ENCODE measurements at regions not wholly inside any gene's neighbourhood (a gene's known extent, or its start where the extent isn't known, plus 50 kb on each side); places are given as distances from the start of the nearest gene placed in this dataset.
A peak's percentile ranks its signal among the peaks of the same experiment; 100 is the strongest.

DNA sequence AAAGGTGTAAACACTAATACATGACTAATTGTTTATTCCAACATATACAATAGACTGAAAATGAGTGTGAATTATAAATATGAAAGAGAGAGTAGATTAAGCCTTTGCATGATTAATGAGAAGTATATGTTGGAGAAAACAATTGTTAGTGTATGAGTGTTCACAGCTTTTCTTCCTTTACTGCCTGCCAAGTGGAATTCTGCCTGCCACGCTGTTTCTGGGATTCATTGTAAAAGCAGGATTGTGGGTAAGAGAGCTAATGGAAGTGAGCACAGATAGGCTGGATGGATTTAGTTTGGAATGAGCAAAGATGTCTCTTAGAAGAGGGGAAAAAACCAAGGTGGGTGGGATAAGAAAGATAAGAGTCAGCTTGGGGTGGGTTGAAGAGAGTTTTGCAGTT is 129.6 kb upstream of the NMUR2 start:
- no peak overlapping the region for H3K4me3 ChIP-seq
- H3K9me3 ChIP-seq: no peaks in the 10 kb centered on the region
- intact Hi-C loops (cut with DNase I): loop anchor here in 1 of 2 donors (10.0 kb wide), 1 partner anchor 1430 kb away; no protein-coding TSS in a partner anchor
- H3K4me1 ChIP-seq: no peaks in the 10 kb centered on the region
- DNase-seq: no peak
- H3K27ac ChIP-seq: no peak overlapping the region
- ATAC-seq: peak in 1 of 4 donors; percentile 25
- WGBS (ENCODE audit: insufficient coverage, low coverage, low lambda C conversion rate, missing lambda C conversion rate): 63% methylated on average over 1 of the region's 1 CpG
- TF ChIP-seq POLR2A (IDR thresholded peaks at IDR 0.05): no peak
- TF ChIP-seq, protein P1, sequence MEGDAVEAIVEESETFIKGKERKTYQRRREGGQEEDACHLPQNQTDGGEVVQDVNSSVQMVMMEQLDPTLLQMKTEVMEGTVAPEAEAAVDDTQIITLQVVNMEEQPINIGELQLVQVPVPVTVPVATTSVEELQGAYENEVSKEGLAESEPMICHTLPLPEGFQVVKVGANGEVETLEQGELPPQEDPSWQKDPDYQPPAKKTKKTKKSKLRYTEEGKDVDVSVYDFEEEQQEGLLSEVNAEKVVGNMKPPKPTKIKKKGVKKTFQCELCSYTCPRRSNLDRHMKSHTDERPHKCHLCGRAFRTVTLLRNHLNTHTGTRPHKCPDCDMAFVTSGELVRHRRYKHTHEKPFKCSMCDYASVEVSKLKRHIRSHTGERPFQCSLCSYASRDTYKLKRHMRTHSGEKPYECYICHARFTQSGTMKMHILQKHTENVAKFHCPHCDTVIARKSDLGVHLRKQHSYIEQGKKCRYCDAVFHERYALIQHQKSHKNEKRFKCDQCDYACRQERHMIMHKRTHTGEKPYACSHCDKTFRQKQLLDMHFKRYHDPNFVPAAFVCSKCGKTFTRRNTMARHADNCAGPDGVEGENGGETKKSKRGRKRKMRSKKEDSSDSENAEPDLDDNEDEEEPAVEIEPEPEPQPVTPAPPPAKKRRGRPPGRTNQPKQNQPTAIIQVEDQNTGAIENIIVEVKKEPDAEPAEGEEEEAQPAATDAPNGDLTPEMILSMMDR (IDR thresholded peaks at IDR 0.05): no peak
- H3K36me3 ChIP-seq: no peaks in the 10 kb centered on the region
- no peaks in the 10 kb centered on the region for H3K27me3 ChIP-seq

DNA sequence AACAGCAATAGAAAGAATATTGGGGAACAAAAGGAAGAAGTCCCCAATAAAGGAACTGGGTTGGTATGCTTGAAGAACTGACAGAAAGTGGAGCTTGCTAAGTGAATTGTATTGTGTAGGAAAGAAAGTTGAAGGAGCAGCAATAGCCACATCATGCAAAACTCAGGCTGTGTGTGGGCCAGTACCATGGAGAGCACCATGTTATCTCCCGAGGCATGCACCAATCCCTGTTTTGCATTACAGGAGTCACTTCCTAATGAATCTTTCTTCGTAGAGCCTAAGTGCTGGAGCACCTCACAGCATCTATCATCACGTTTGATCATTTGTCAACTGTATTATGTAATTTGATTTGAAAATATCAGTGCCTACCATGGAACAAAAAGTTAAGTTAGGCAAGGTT is 137.7 kb upstream of the NMUR2 start:
- TF ChIP-seq, protein P1 (IDR thresholded peaks at IDR 0.05): no peak
- TF ChIP-seq POLR2A (IDR thresholded peaks at IDR 0.05): no peak
- 0% methylated on average over 3 of the region's 3 CpGs for WGBS (ENCODE audit: insufficient coverage, low coverage, low lambda C conversion rate, missing lambda C conversion rate)
- ATAC-seq: no peak

DNA sequence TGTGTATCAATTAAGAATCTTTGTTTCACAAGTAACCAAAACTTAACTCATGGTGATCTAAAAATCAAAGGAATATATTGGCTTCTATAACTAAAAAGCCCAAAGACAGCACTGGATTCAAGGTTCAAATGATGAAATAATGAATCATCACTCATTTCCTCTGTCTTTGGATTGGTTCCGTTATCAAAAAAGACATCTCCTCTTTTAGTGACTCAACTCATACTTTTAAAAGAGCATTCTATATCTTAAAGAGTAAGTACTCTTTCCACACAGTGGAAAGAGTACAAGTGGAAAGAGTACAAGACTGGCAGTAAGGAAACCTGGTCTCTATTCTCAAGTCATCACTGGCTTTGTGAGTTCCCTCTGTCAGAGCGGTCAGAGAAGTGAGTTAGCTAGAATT is 141.4 kb upstream of the NMUR2 start:
- H3K27me3 ChIP-seq: no peaks in the 10 kb centered on the region
- no peak overlapping the region for H3K4me3 ChIP-seq
- DNase-seq (no peak), ATAC-seq (no peak)
- TF ChIP-seq, protein P1 (IDR thresholded peaks at IDR 0.05): no peak
- no peak for TF ChIP-seq POLR2A (IDR thresholded peaks at IDR 0.05)
- no peaks in the 10 kb centered on the region for H3K4me1 ChIP-seq
- no peaks in the 10 kb centered on the region for H3K36me3 ChIP-seq
- intact Hi-C loops (cut with DNase I): no loop called here
- H3K27ac ChIP-seq: no peak overlapping the region
- WGBS (ENCODE audit: insufficient coverage, low coverage, low lambda C conversion rate, missing lambda C conversion rate): 64% methylated on average over 2 of the region's 2 CpGs
- H3K9me3 ChIP-seq: no peaks in the 10 kb centered on the region

More for the DNA sequence above, 137.7 kb upstream of the NMUR2 start:
- intact Hi-C loops (cut with DNase I): no loop called here
- no peaks in the 10 kb centered on the region for H3K27me3 ChIP-seq
- no peaks in the 10 kb centered on the region for H3K36me3 ChIP-seq
- DNase-seq: no peak
- H3K4me3 ChIP-seq: no peak overlapping the region
- no peak overlapping the region for H3K27ac ChIP-seq
- no peaks in the 10 kb centered on the region for H3K9me3 ChIP-seq
- no peaks in the 10 kb centered on the region for H3K4me1 ChIP-seq

DNA sequence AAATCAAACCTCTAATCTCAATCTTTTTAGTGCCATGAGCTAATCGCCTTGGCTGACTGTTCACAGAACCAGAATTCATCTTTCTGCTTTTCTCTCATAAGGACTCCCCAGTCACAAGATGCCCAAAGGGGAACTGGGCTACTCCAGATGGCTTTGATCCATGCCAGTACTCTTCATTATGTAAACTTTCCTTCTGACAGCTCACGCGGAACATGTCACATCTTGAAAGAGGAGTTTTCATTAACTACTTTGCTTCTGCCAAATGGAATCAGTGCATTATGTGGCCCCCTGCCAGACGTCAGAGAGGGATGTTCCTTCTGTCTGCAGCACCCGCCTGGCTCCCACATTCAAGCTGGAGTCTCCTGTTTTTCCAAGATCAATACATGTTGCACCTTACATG is 142.1 kb upstream of the NMUR2 start:
- Histone ChIP-seq H3K27ac (no peak overlapping the region), H3K4me1 (no peaks in the 10 kb centered on the region), H3K9me3 (no peaks in the 10 kb centered on the region), H3K4me3 (no peak overlapping the region), H3K36me3 (no peaks in the 10 kb centered on the region), H3K27me3 (no peaks in the 10 kb centered on the region)
- WGBS (ENCODE audit: insufficient coverage, low coverage, low lambda C conversion rate, missing lambda C conversion rate): 56% methylated on average over 5 of the region's 5 CpGs
- ATAC-seq (no peak), DNase-seq (no peak)
- TF ChIP-seq POLR2A (IDR thresholded peaks at IDR 0.05): no peak
- intact Hi-C loops (cut with DNase I): no loop called here

DNA sequence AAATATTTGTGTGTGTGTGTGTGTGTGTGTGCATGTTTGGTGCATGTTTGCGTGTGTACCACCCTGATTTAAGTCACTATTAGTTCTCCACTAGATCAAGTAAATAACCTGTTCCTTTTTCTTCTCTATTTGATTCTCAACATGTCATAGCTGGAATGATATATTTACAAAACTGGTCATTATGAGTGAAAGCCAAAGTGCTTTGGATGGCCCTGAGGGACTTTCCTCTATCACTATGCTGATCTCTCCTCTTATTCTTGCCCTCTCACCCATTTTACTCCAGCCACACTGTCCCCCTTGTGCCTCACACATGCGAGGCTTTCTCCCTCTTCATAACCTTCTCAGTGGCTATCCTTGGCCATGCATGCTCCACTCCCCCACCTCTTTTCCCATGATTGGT is 144.6 kb upstream of the NMUR2 start:
- Histone ChIP-seq H3K36me3 (no peaks in the 10 kb centered on the region), H3K4me1 (no peaks in the 10 kb centered on the region), H3K4me3 (no peak overlapping the region), H3K27me3 (no peaks in the 10 kb centered on the region), H3K27ac (no peak overlapping the region), H3K9me3 (no peaks in the 10 kb centered on the region)
- DNase-seq: no peak
- ATAC-seq: no peak
- intact Hi-C loops (cut with DNase I): no loop called here
- 55% methylated on average over 2 of the region's 2 CpGs for WGBS (ENCODE audit: insufficient coverage, low coverage, low lambda C conversion rate, missing lambda C conversion rate)
- TF ChIP-seq, protein P1 (IDR thresholded peaks at IDR 0.05): no peak
- TF ChIP-seq POLR2A (IDR thresholded peaks at IDR 0.05): no peak

All from right lobe of liver (tissue), 6 donors.